ENCODE measurements at regions not wholly inside any gene's neighbourhood (a gene's known extent, or its start where the extent isn't known, plus 50 kb on each side); places are given as distances from the start of the nearest gene placed in this dataset.

GRCh38 chr20:60463798-60464197, 505.6 kb downstream of the CDH26 start:
- Mint-ChIP-seq H3K9me3 (no peaks in the 10 kb centered on the region), H3K4me3 (no peak overlapping the region), H3K27ac (no peak overlapping the region), H3K4me1 (no peaks in the 10 kb centered on the region), H3K36me3 (no peaks in the 10 kb centered on the region), H3K27me3 (peaks cover 4% of the 10 kb centered on the region)

GRCh38 chr20:60465439-60465838, 507.2 kb downstream of the CDH26 start:
- Mint-ChIP-seq H3K9me3 (no peaks in the 10 kb centered on the region), H3K36me3 (no peaks in the 10 kb centered on the region), H3K4me1 (no peaks in the 10 kb centered on the region), H3K27me3 (peaks cover under 1% of the 10 kb centered on the region), H3K4me3 (no peak overlapping the region), H3K27ac (no peak overlapping the region)

GRCh38 chr20:60465993-60466686, 507.9 kb downstream of the CDH26 start:
- H3K36me3 Mint-ChIP-seq: no peaks in the 10 kb centered on the region
- H3K9me3 Mint-ChIP-seq: no peaks in the 10 kb centered on the region
- no peaks in the 10 kb centered on the region for H3K4me1 Mint-ChIP-seq
- no peaks in the 10 kb centered on the region for H3K27me3 Mint-ChIP-seq
- no peak overlapping the region for H3K27ac Mint-ChIP-seq
- H3K4me3 Mint-ChIP-seq: no peak overlapping the region

- no peaks in the 10 kb centered on the region for H3K27me3 Mint-ChIP-seq
- H3K27ac Mint-ChIP-seq: no peak overlapping the region
- H3K36me3 Mint-ChIP-seq: no peaks in the 10 kb centered on the region
- no peak overlapping the region for H3K4me3 Mint-ChIP-seq
- no peaks in the 10 kb centered on the region for H3K9me3 Mint-ChIP-seq
- H3K4me1 Mint-ChIP-seq: no peaks in the 10 kb centered on the region
Observed at GRCh38 chr20:60466687-60467022, 508.4 kb downstream of the CDH26 start.

- no peaks in the 10 kb centered on the region for H3K27me3 Mint-ChIP-seq
- no peaks in the 10 kb centered on the region for H3K36me3 Mint-ChIP-seq
- no peak overlapping the region for H3K27ac Mint-ChIP-seq
- H3K4me1 Mint-ChIP-seq: no peaks in the 10 kb centered on the region
- H3K9me3 Mint-ChIP-seq: no peaks in the 10 kb centered on the region
- no peak overlapping the region for H3K4me3 Mint-ChIP-seq
Observed at GRCh38 chr20:60467078-60467477, 508.9 kb downstream of the CDH26 start.

- Mint-ChIP-seq H3K27ac (no peak overlapping the region), H3K9me3 (no peaks in the 10 kb centered on the region), H3K4me1 (no peaks in the 10 kb centered on the region), H3K4me3 (no peak overlapping the region), H3K36me3 (no peaks in the 10 kb centered on the region), H3K27me3 (no peaks in the 10 kb centered on the region)
Observed at GRCh38 chr20:60467771-60468170, 509.5 kb downstream of the CDH26 start.

GRCh38 chr20:60469829-60470228, 511.6 kb downstream of the CDH26 start:
- Mint-ChIP-seq H3K9me3 (no peaks in the 10 kb centered on the region), H3K36me3 (no peaks in the 10 kb centered on the region), H3K27ac (no peak overlapping the region), H3K27me3 (peaks cover 2% of the 10 kb centered on the region), H3K4me1 (no peaks in the 10 kb centered on the region), H3K4me3 (no peak overlapping the region)

- H3K9me3 Mint-ChIP-seq: no peaks in the 10 kb centered on the region
- no peak overlapping the region for H3K27ac Mint-ChIP-seq
- no peaks in the 10 kb centered on the region for H3K4me1 Mint-ChIP-seq
- no peak overlapping the region for H3K4me3 Mint-ChIP-seq
- H3K36me3 Mint-ChIP-seq: no peaks in the 10 kb centered on the region
- H3K27me3 Mint-ChIP-seq: peaks cover 2% of the 10 kb centered on the region
Observed at GRCh38 chr20:60470366-60470765, 512.1 kb downstream of the CDH26 start.

GRCh38 chr20:60473211-60473610, 515.0 kb downstream of the CDH26 start:
- Mint-ChIP-seq H3K36me3 (no peaks in the 10 kb centered on the region), H3K27ac (no peak overlapping the region), H3K4me3 (no peak overlapping the region), H3K9me3 (no peaks in the 10 kb centered on the region), H3K27me3 (peaks cover 3% of the 10 kb centered on the region), H3K4me1 (no peaks in the 10 kb centered on the region)

- no peak overlapping the region for H3K4me3 Mint-ChIP-seq
- H3K9me3 Mint-ChIP-seq: no peaks in the 10 kb centered on the region
- no peak overlapping the region for H3K27ac Mint-ChIP-seq
- peaks cover 3% of the 10 kb centered on the region for H3K27me3 Mint-ChIP-seq
- H3K4me1 Mint-ChIP-seq: no peaks in the 10 kb centered on the region
- H3K36me3 Mint-ChIP-seq: no peaks in the 10 kb centered on the region
Observed at GRCh38 chr20:60474385-60474910, 516.2 kb downstream of the CDH26 start.

GRCh38 chr20:60476045-60476444, 517.8 kb downstream of the CDH26 start:
- Mint-ChIP-seq H3K27ac (no peak overlapping the region), H3K9me3 (no peaks in the 10 kb centered on the region), H3K36me3 (no peaks in the 10 kb centered on the region), H3K27me3 (peaks cover 3% of the 10 kb centered on the region), H3K4me3 (no peak overlapping the region), H3K4me1 (no peaks in the 10 kb centered on the region)

GRCh38 chr20:60477958-60478357, 519.7 kb downstream of the CDH26 start:
- no peaks in the 10 kb centered on the region for H3K36me3 Mint-ChIP-seq
- no peak overlapping the region for H3K4me3 Mint-ChIP-seq
- H3K9me3 Mint-ChIP-seq: no peaks in the 10 kb centered on the region
- H3K27ac Mint-ChIP-seq: no peak overlapping the region
- no peaks in the 10 kb centered on the region for H3K4me1 Mint-ChIP-seq
- H3K27me3 Mint-ChIP-seq: peaks cover 3% of the 10 kb centered on the region

- Mint-ChIP-seq H3K27me3 (peaks cover 3% of the 10 kb centered on the region), H3K36me3 (no peaks in the 10 kb centered on the region), H3K4me3 (no peak overlapping the region), H3K9me3 (no peaks in the 10 kb centered on the region), H3K4me1 (no peaks in the 10 kb centered on the region), H3K27ac (no peak overlapping the region)
Observed at GRCh38 chr20:60478533-60478932, 520.3 kb downstream of the CDH26 start.

- Mint-ChIP-seq H3K4me1 (no peaks in the 10 kb centered on the region), H3K36me3 (no peaks in the 10 kb centered on the region), H3K4me3 (no peak overlapping the region), H3K9me3 (no peaks in the 10 kb centered on the region), H3K27me3 (peaks cover 5% of the 10 kb centered on the region), H3K27ac (no peak overlapping the region)
Observed at GRCh38 chr20:60480950-60481742, 522.9 kb downstream of the CDH26 start.

GRCh38 chr20:60481743-60482133, 523.5 kb downstream of the CDH26 start:
- no peak overlapping the region for H3K27ac Mint-ChIP-seq
- peaks cover 5% of the 10 kb centered on the region for H3K27me3 Mint-ChIP-seq
- H3K4me3 Mint-ChIP-seq: no peak overlapping the region
- H3K9me3 Mint-ChIP-seq: no peaks in the 10 kb centered on the region
- no peaks in the 10 kb centered on the region for H3K36me3 Mint-ChIP-seq
- H3K4me1 Mint-ChIP-seq: no peaks in the 10 kb centered on the region

- no peak overlapping the region for H3K27ac Mint-ChIP-seq
Observed at GRCh38 chr20:60482221-60483008, 524.2 kb downstream of the CDH26 start.

More at GRCh38 chr20:60482221-60483008, 524.2 kb downstream of the CDH26 start:
- Mint-ChIP-seq H3K4me3 (no peak overlapping the region), H3K36me3 (no peaks in the 10 kb centered on the region), H3K9me3 (no peaks in the 10 kb centered on the region), H3K4me1 (no peaks in the 10 kb centered on the region), H3K27me3 (peaks cover 5% of the 10 kb centered on the region)
